Fibroblast of lung (primary cell): ENCODE measurements at regions not wholly inside any gene's neighbourhood (a gene's known extent, or its start where the extent isn't known, plus 50 kb on each side); places are given as distances from the start of the nearest gene placed in this dataset.

Experiments used
- DNase-seq, 2 donors: peaks; one replicate each; pipeline versions ENCODE4 v3.0.0 to v3.0.0-alpha.2; 2010; ENCODE audit warnings: low read depth in 2 of 2
- H2AFZ ChIP-seq: 2 replicates; pipeline ENCODE4 v1.5.1; 2012; ENCODE audit warnings: low read length, control low read depth, inconsistent platforms
- H3K27ac ChIP-seq: 2 replicates; pipeline ENCODE4 v1.5.1; 2011; ENCODE audit warnings: low read length, control low read depth; ENCODE audit not compliant: insufficient read depth
- H3K27me3 ChIP-seq: 2 replicates; pipeline ENCODE4 v1.5.1; 2011; ENCODE audit warnings: mild to moderate bottlenecking, low read length; ENCODE audit not compliant: control insufficient read depth, insufficient read depth
- H3K36me3 ChIP-seq: 2 replicates; pipeline ENCODE4 v1.5.1; 2011; ENCODE audit warnings: low read length; ENCODE audit not compliant: control insufficient read depth, insufficient read depth
- H3K4me1 ChIP-seq: 2 replicates; pipeline ENCODE4 v1.5.1; 2011; ENCODE audit warnings: low read length; ENCODE audit not compliant: control insufficient read depth, insufficient read depth; ENCODE audit errors: extremely low read depth
- H3K4me2 ChIP-seq: 2 replicates; pipeline ENCODE4 v1.5.1; 2011; ENCODE audit warnings: low read length, control low read depth; ENCODE audit not compliant: insufficient read depth; ENCODE audit errors: extremely low read depth
- H3K4me3 ChIP-seq, 4 experiments: fragments of 200-600 bp in 1 of 4; sonication (generic) in 1 of 4; replicated peaks in 1 of 4; 2 replicates each; pipeline ENCODE4 v1.5.1; 2011 to 2016; ENCODE audit warnings: low read length in 4 of 4, low read depth in 3 of 4, mild to moderate bottlenecking in 3 of 4, control low read depth in 2 of 4, inconsistent platforms in 1 of 4, mixed read lengths in 1 of 4; ENCODE audit not compliant: insufficient read depth in 1 of 4; ENCODE audit errors: control extremely low read depth in 1 of 4
- H3K79me2 ChIP-seq: 2 replicates; pipeline ENCODE4 v1.5.1; 2012; ENCODE audit warnings: mild to moderate bottlenecking, low read length, inconsistent platforms; ENCODE audit not compliant: control insufficient read depth, insufficient read depth
- H3K9ac ChIP-seq: 2 replicates; pipeline ENCODE4 v1.5.1; 2011; ENCODE audit warnings: mild to moderate bottlenecking, low read length, control low read depth; ENCODE audit not compliant: insufficient read depth
- H3K9me3 ChIP-seq: 2 replicates; pipeline ENCODE4 v1.5.1; 2012; ENCODE audit warnings: low read depth, low read length; ENCODE audit not compliant: control insufficient read depth, insufficient read depth
- H4K20me1 ChIP-seq: 2 replicates; pipeline ENCODE4 v1.5.1; 2011; ENCODE audit warnings: low read length; ENCODE audit not compliant: control insufficient read depth, insufficient read depth; ENCODE audit errors: extremely low read depth
- CTCF ChIP-seq, 2 donors: IDR thresholded peaks in 1 of 2; conservative IDR thresholded peaks in 1 of 2; 1 replicate in 1 of 2; 2 replicates in 1 of 2; pipeline ENCODE4 v1.5.1; 2011 to 2012; ENCODE audit warnings: low read length in 2 of 2, control low read depth in 1 of 2, inconsistent platforms in 1 of 2, low read depth in 1 of 2, mild to moderate bottlenecking in 1 of 2
- EZH2 ChIP-seq: IDR thresholded peaks from 2 replicates; pipeline ENCODE4 v1.5.1; 2012; ENCODE audit warnings: low read length, control low read depth, mild to moderate bottlenecking; ENCODE audit errors: missing control alignments

DNA sequence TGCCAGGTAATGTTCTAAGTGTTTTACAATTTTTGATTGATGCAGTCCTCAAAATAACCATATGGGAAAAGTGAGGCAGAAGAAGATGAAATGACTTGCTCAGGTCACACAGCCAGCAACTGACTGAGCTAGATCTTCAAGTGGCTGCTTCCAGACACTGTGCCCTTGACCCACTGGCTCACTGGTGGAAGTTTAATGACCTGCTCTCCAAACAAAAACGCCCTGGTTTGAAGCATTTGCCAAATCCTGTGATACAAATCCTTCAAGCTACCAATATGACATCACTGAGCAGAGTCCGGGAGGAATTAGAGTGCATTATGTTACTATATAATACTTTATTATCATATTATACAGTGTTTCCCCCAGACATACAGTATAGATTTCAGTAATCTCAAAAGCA, 459.4 kb downstream of the GADD45G start:
- no peaks in the 10 kb centered on the region for H3K36me3 ChIP-seq
- H3K79me2 ChIP-seq = no peaks in the 10 kb centered on the region
- no peak overlapping the region for H3K9ac ChIP-seq
- H3K4me2 ChIP-seq = no peak overlapping the region
- TF ChIP-seq CTCF (conservative IDR thresholded peaks at IDR 0.05 in 1 of 2, IDR thresholded peaks at IDR 0.05 in 1 of 2; ENCODE audit: low read depth in 1 of 2, low read length in 2 of 2) (no peak), EZH2 (no peak)
- H3K4me3 ChIP-seq = no peak overlapping the region
- DNase-seq = no peak
- H4K20me1 ChIP-seq = no peaks in the 10 kb centered on the region
- no peaks in the 10 kb centered on the region for H3K9me3 ChIP-seq
- H3K27ac ChIP-seq = no peak overlapping the region
- H3K27me3 ChIP-seq = no peaks in the 10 kb centered on the region
- H3K4me1 ChIP-seq = no peaks in the 10 kb centered on the region
- H2AFZ ChIP-seq = no peak overlapping the region

DNA sequence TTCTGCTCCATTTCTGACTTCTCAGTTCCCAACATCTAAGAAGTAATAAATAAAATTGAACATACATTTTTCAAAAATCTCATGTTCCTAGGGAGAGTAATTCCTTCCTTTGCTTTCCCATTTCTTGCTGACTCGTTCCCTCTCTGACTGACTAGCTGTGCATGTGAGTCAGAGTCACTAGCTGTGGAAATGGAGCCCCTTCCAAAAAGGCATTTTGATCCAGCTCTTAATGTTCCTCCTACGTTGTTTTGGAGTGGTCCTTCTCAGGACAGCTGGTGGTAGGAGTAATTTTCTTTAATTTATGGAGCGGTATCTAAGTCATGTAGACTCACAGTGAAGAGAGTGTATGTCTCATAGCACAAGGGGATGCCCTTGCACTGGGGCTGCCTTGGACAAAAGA, 460.2 kb downstream of the GADD45G start:
- Histone ChIP-seq H3K4me2 (no peak overlapping the region), H3K4me3 (no peak overlapping the region), H3K79me2 (no peaks in the 10 kb centered on the region), H2AFZ (no peak overlapping the region), H3K27me3 (no peaks in the 10 kb centered on the region), H3K36me3 (no peaks in the 10 kb centered on the region), H3K27ac (no peak overlapping the region), H3K4me1 (no peaks in the 10 kb centered on the region), H4K20me1 (no peaks in the 10 kb centered on the region), H3K9me3 (no peaks in the 10 kb centered on the region), H3K9ac (no peak overlapping the region)
- no peak for TF ChIP-seq EZH2
- no peak for TF ChIP-seq CTCF (conservative IDR thresholded peaks at IDR 0.05 in 1 of 2, IDR thresholded peaks at IDR 0.05 in 1 of 2; ENCODE audit: low read depth in 1 of 2, low read length in 2 of 2)
- no peak for DNase-seq

GRCh38 chr9:90065851-90066250, 461.0 kb downstream of the GADD45G start:
- H3K27me3 ChIP-seq = no peaks in the 10 kb centered on the region
- DNase-seq = no peak
- TF ChIP-seq CTCF (conservative IDR thresholded peaks at IDR 0.05 in 1 of 2, IDR thresholded peaks at IDR 0.05 in 1 of 2; ENCODE audit: low read depth in 1 of 2, low read length in 2 of 2) (no peak), EZH2 (no peak)
- no peaks in the 10 kb centered on the region for H3K9me3 ChIP-seq
- H3K27ac ChIP-seq = no peak overlapping the region
- no peaks in the 10 kb centered on the region for H3K4me1 ChIP-seq
- no peaks in the 10 kb centered on the region for H3K79me2 ChIP-seq
- no peak overlapping the region for H3K4me3 ChIP-seq
- H3K4me2 ChIP-seq = no peak overlapping the region
- H3K9ac ChIP-seq = no peak overlapping the region
- no peaks in the 10 kb centered on the region for H4K20me1 ChIP-seq
- no peaks in the 10 kb centered on the region for H3K36me3 ChIP-seq
- no peak overlapping the region for H2AFZ ChIP-seq
